ENCODE measurements at regions not wholly inside any gene's neighbourhood (a gene's known extent, or its start where the extent isn't known, plus 50 kb on each side); places are given as distances from the start of the nearest gene placed in this dataset.

DNA sequence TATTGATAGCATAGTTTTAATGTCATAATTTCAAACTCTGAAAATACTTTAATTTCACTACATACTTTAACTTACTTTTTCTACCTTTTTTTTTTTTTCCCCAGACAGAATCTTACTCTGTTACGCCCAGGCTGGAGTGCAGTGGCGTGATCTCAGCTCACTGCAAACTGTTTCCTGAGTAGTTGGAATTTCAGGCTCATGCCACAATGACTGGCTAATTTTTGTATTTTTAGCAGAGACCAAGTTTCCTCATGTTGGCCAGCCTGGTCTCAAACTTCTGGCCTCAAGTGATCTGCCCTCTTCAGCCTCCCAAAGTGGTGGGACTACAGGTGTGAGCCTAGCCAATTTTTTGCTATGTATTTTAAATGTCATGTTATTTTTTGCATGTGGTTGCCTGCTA is 741.6 kb downstream of the TRAM1L1 start:
- H3K27me3 ChIP-seq (ENCODE audit: control insufficient read depth in 3 of 3, insufficient read depth in 3 of 3, low read length in 3 of 3): no peaks in the 10 kb centered on the region
- no peak overlapping the region for H3K9ac ChIP-seq (ENCODE audit: low read depth in 1 of 3, low read length in 3 of 3)
- H3K4me1 ChIP-seq (ENCODE audit: control insufficient read depth in 3 of 3, insufficient read depth in 3 of 3, low read length in 3 of 3): no peaks in the 10 kb centered on the region
- no peak overlapping the region for H3K27ac ChIP-seq (ENCODE audit: low read depth, low read length)
- H3K4me3 ChIP-seq (ENCODE audit: low read length in 3 of 3): no peak overlapping the region
- no peaks in the 10 kb centered on the region for H3K9me3 ChIP-seq (ENCODE audit: control insufficient read depth in 3 of 3, low read length in 3 of 3)
- no peaks in the 10 kb centered on the region for H3K36me3 ChIP-seq (ENCODE audit: control insufficient read depth in 3 of 3, insufficient read depth in 3 of 3, low read length in 3 of 3)

GRCh38 chr4:116342143-116342542 is 743.2 kb downstream of the TRAM1L1 start:
- Histone ChIP-seq H3K27ac (ENCODE audit: low read depth, low read length) (no peak overlapping the region), H3K9me3 (ENCODE audit: control insufficient read depth in 3 of 3, low read length in 3 of 3) (no peaks in the 10 kb centered on the region), H3K36me3 (ENCODE audit: control insufficient read depth in 3 of 3, insufficient read depth in 3 of 3, low read length in 3 of 3) (no peaks in the 10 kb centered on the region), H3K4me3 (ENCODE audit: low read length in 3 of 3) (no peak overlapping the region), H3K27me3 (ENCODE audit: control insufficient read depth in 3 of 3, insufficient read depth in 3 of 3, low read length in 3 of 3) (no peaks in the 10 kb centered on the region), H3K4me1 (ENCODE audit: control insufficient read depth in 3 of 3, insufficient read depth in 3 of 3, low read length in 3 of 3) (no peaks in the 10 kb centered on the region), H3K9ac (ENCODE audit: low read depth in 1 of 3, low read length in 3 of 3) (no peak overlapping the region)

GRCh38 chr4:116332508-116332907 is 752.9 kb downstream of the TRAM1L1 start:
- Histone ChIP-seq H3K9ac (ENCODE audit: low read depth in 1 of 3, low read length in 3 of 3) (no peak overlapping the region), H3K4me1 (ENCODE audit: control insufficient read depth in 3 of 3, insufficient read depth in 3 of 3, low read length in 3 of 3) (no peaks in the 10 kb centered on the region), H3K4me3 (ENCODE audit: low read length in 3 of 3) (no peak overlapping the region), H3K36me3 (ENCODE audit: control insufficient read depth in 3 of 3, insufficient read depth in 3 of 3, low read length in 3 of 3) (no peaks in the 10 kb centered on the region), H3K27ac (ENCODE audit: low read depth, low read length) (no peak overlapping the region), H3K27me3 (ENCODE audit: control insufficient read depth in 3 of 3, insufficient read depth in 3 of 3, low read length in 3 of 3) (no peaks in the 10 kb centered on the region), H3K9me3 (ENCODE audit: control insufficient read depth in 3 of 3, low read length in 3 of 3) (no peaks in the 10 kb centered on the region)

GRCh38 chr4:116328261-116328860 is 757.0 kb downstream of the TRAM1L1 start:
- H3K27me3 ChIP-seq (ENCODE audit: control insufficient read depth in 3 of 3, insufficient read depth in 3 of 3, low read length in 3 of 3): no peaks in the 10 kb centered on the region

DNA sequence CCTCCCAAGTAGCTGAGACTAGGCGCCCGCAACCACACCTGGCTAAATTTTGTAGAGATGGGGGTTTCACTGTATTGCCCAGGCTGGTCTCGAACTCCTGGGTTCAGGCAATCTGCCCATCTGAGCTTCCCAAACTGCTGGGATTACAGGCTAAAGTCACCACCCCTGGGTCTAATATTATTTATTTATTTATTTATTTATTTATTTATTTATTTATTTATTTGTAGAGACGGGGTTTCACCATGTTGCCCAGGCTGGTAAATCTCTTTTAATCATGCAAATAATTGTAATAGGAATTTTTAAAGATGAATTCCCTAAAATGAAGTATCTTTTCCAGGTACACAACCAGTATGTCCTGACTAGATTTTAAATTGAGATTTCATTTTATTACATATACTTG is 761.8 kb downstream of the TRAM1L1 start:
- Histone ChIP-seq H3K27ac (ENCODE audit: low read depth, low read length) (no peak overlapping the region), H3K27me3 (ENCODE audit: control insufficient read depth in 3 of 3, insufficient read depth in 3 of 3, low read length in 3 of 3) (no peaks in the 10 kb centered on the region), H3K4me3 (ENCODE audit: low read length in 3 of 3) (no peak overlapping the region), H3K9ac (ENCODE audit: low read depth in 1 of 3, low read length in 3 of 3) (no peak overlapping the region), H3K36me3 (ENCODE audit: control insufficient read depth in 3 of 3, insufficient read depth in 3 of 3, low read length in 3 of 3) (no peaks in the 10 kb centered on the region), H3K4me1 (ENCODE audit: control insufficient read depth in 3 of 3, insufficient read depth in 3 of 3, low read length in 3 of 3) (no peaks in the 10 kb centered on the region), H3K9me3 (ENCODE audit: control insufficient read depth in 3 of 3, low read length in 3 of 3) (no peaks in the 10 kb centered on the region)

More at GRCh38 chr4:116328261-116328860, 757.0 kb downstream of the TRAM1L1 start:
- Histone ChIP-seq H3K36me3 (ENCODE audit: control insufficient read depth in 3 of 3, insufficient read depth in 3 of 3, low read length in 3 of 3) (no peaks in the 10 kb centered on the region), H3K4me3 (ENCODE audit: low read length in 3 of 3) (no peak overlapping the region), H3K9ac (ENCODE audit: low read depth in 1 of 3, low read length in 3 of 3) (no peak overlapping the region), H3K4me1 (ENCODE audit: control insufficient read depth in 3 of 3, insufficient read depth in 3 of 3, low read length in 3 of 3) (no peaks in the 10 kb centered on the region), H3K9me3 (ENCODE audit: control insufficient read depth in 3 of 3, low read length in 3 of 3) (no peaks in the 10 kb centered on the region), H3K27ac (ENCODE audit: low read depth, low read length) (no peak overlapping the region)

GRCh38 chr4:116321471-116321870 is 763.9 kb downstream of the TRAM1L1 start:
- no peak overlapping the region for H3K4me3 ChIP-seq (ENCODE audit: low read length in 3 of 3)
- H3K9ac ChIP-seq (ENCODE audit: low read depth in 1 of 3, low read length in 3 of 3): no peak overlapping the region
- no peaks in the 10 kb centered on the region for H3K9me3 ChIP-seq (ENCODE audit: control insufficient read depth in 3 of 3, low read length in 3 of 3)
- H3K4me1 ChIP-seq (ENCODE audit: control insufficient read depth in 3 of 3, insufficient read depth in 3 of 3, low read length in 3 of 3): no peaks in the 10 kb centered on the region
- no peaks in the 10 kb centered on the region for H3K27me3 ChIP-seq (ENCODE audit: control insufficient read depth in 3 of 3, insufficient read depth in 3 of 3, low read length in 3 of 3)
- no peak overlapping the region for H3K27ac ChIP-seq (ENCODE audit: low read depth, low read length)
- no peaks in the 10 kb centered on the region for H3K36me3 ChIP-seq (ENCODE audit: control insufficient read depth in 3 of 3, insufficient read depth in 3 of 3, low read length in 3 of 3)

DNA sequence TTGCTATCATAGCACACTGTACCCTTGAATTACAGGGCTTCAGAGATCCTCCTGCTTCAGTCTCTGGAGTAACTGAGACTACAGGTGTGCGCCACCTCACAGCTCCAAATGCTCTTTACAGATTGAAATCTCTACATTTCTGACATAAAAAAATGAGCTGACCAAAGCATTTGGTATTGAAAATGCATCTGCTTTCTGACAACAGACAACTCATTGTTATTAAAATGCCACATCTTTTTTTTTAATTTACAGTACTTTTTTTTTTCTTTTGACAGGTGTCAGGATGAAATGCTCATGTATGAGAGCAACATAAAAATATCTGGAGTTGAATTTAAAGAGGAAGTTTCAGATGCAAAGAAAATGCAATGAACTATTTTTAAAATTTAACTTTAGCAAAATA is 764.5 kb downstream of the TRAM1L1 start:
- no peaks in the 10 kb centered on the region for H3K27me3 ChIP-seq (ENCODE audit: control insufficient read depth in 3 of 3, insufficient read depth in 3 of 3, low read length in 3 of 3)
- no peaks in the 10 kb centered on the region for H3K36me3 ChIP-seq (ENCODE audit: control insufficient read depth in 3 of 3, insufficient read depth in 3 of 3, low read length in 3 of 3)
- no peak overlapping the region for H3K9ac ChIP-seq (ENCODE audit: low read depth in 1 of 3, low read length in 3 of 3)
- H3K9me3 ChIP-seq (ENCODE audit: control insufficient read depth in 3 of 3, low read length in 3 of 3): no peaks in the 10 kb centered on the region
- H3K4me3 ChIP-seq (ENCODE audit: low read length in 3 of 3): no peak overlapping the region
- H3K4me1 ChIP-seq (ENCODE audit: control insufficient read depth in 3 of 3, insufficient read depth in 3 of 3, low read length in 3 of 3): no peaks in the 10 kb centered on the region
- no peak overlapping the region for H3K27ac ChIP-seq (ENCODE audit: low read depth, low read length)

DNA sequence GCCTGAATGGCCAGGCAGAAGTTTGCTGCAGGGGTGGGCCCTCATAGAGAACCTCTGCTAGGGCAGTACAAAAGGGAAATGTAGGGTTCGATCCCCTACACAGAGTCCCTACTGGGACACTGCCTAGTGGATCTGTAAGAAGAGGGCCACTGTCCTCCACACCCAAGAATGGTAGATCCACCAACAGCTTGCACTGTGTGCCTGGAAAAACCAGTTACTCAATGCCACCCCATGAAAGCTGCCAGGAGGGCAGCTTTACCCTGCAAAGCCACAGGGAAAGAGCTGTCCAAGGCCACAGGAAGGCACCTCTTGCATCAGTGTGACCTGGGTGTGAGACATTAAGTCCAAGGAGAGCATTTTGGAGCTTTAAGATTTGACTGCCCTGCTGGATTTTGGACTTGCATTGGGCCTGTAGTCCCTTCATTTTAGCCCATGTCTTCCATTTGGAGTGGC is 781.6 kb downstream of the TRAM1L1 start:
- Histone ChIP-seq H3K9ac (ENCODE audit: low read depth in 1 of 3, low read length in 3 of 3) (no peak overlapping the region), H3K4me1 (ENCODE audit: control insufficient read depth in 3 of 3, insufficient read depth in 3 of 3, low read length in 3 of 3) (no peaks in the 10 kb centered on the region), H3K36me3 (ENCODE audit: control insufficient read depth in 3 of 3, insufficient read depth in 3 of 3, low read length in 3 of 3) (no peaks in the 10 kb centered on the region), H3K9me3 (ENCODE audit: control insufficient read depth in 3 of 3, low read length in 3 of 3) (no peaks in the 10 kb centered on the region), H3K4me3 (ENCODE audit: low read length in 3 of 3) (no peak overlapping the region), H3K27me3 (ENCODE audit: control insufficient read depth in 3 of 3, insufficient read depth in 3 of 3, low read length in 3 of 3) (no peaks in the 10 kb centered on the region), H3K27ac (ENCODE audit: low read depth, low read length) (no peak overlapping the region)

DNA sequence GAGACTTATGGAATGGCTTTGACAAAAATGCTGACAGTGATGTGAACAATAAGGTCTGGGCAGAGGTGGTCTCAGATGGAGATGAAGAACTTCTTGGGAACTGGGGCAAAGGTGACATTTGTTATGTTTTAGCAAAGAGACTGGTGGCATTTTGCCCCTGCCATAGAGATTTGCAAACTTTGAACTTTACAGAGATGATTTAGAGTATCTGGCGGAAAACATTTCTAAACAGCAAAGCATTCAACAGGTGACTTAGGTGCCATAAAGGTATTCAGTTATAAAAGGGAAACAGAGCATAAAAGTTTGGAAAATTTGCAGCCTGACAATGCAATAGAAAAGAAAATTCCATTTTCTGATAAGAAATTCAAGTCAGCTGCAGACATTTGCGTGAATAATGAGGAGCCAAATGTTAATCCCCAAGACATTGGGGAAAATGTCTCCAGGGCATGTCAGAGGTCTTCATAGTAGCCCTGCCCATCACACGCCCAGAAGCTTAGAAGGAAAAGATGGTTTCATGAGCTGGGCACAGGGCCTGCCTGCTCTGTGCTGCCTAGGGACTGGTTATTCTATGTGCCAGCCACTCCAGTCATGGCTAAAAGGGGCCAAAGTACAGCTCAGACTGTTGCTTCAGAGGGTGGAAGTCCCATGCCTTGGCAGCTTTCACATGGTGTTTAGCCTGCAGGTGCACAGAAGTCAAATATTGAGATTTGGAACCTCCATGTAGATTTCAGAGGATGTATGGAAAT is 782.2 kb downstream of the TRAM1L1 start:
- H3K27ac ChIP-seq (ENCODE audit: low read depth, low read length): no peak overlapping the region
- no peaks in the 10 kb centered on the region for H3K4me1 ChIP-seq (ENCODE audit: control insufficient read depth in 3 of 3, insufficient read depth in 3 of 3, low read length in 3 of 3)
- no peaks in the 10 kb centered on the region for H3K27me3 ChIP-seq (ENCODE audit: control insufficient read depth in 3 of 3, insufficient read depth in 3 of 3, low read length in 3 of 3)
- no peaks in the 10 kb centered on the region for H3K36me3 ChIP-seq (ENCODE audit: control insufficient read depth in 3 of 3, insufficient read depth in 3 of 3, low read length in 3 of 3)
- no peaks in the 10 kb centered on the region for H3K9me3 ChIP-seq (ENCODE audit: control insufficient read depth in 3 of 3, low read length in 3 of 3)
- H3K9ac ChIP-seq (ENCODE audit: low read depth in 1 of 3, low read length in 3 of 3): no peak overlapping the region
- no peak overlapping the region for H3K4me3 ChIP-seq (ENCODE audit: low read length in 3 of 3)

GRCh38 chr4:116275006-116275405 is 810.4 kb downstream of the TRAM1L1 start:
- Histone ChIP-seq H3K4me3 (ENCODE audit: low read length in 3 of 3) (no peak overlapping the region), H3K36me3 (ENCODE audit: control insufficient read depth in 3 of 3, insufficient read depth in 3 of 3, low read length in 3 of 3) (no peaks in the 10 kb centered on the region), H3K9ac (ENCODE audit: low read depth in 1 of 3, low read length in 3 of 3) (no peak overlapping the region), H3K27me3 (ENCODE audit: control insufficient read depth in 3 of 3, insufficient read depth in 3 of 3, low read length in 3 of 3) (no peaks in the 10 kb centered on the region), H3K4me1 (ENCODE audit: control insufficient read depth in 3 of 3, insufficient read depth in 3 of 3, low read length in 3 of 3) (no peaks in the 10 kb centered on the region), H3K27ac (ENCODE audit: low read depth, low read length) (no peak overlapping the region), H3K9me3 (ENCODE audit: control insufficient read depth in 3 of 3, low read length in 3 of 3) (peaks cover 3 to 13% (median 7%) of the 10 kb centered on the region in 3 donors)
